Calu3 (cell line): ENCODE measurements at regions not wholly inside any gene's neighbourhood (a gene's known extent, or its start where the extent isn't known, plus 50 kb on each side); places are given as distances from the start of the nearest gene placed in this dataset.

ENCODE experiments used
- BruUV-seq: library from RNA; stranded (reverse); fragments of 400-500 nt; replicated peaks from 2 replicates; lab custom pipeline; 2021; lab: Mats Ljungman, UMichigan
- CTCF ChIA-PET: fragments of 300-600 bp; sonication (Branson Sonifier 250); formaldehyde crosslinking; loops from one replicate; lab custom pipeline; 2022; ENCODE audit warnings: antibody characterized with exemption; lab: Charles Lee
- DNase-seq: peaks from one replicate; pipeline ENCODE4 v3.0.0; 2022
- H3K27ac Mint-ChIP-seq: one replicate; pipeline ENCODE4 v1.8.0; 2022; ENCODE audit warnings: mixed read lengths; ENCODE audit not compliant: unreplicated experiment
- H3K27me3 Mint-ChIP-seq: one replicate; pipeline ENCODE4 v1.8.0; 2022; ENCODE audit warnings: mixed read lengths; ENCODE audit not compliant: unreplicated experiment
- H3K36me3 Mint-ChIP-seq: one replicate; pipeline ENCODE4 v1.8.0; 2022; ENCODE audit warnings: mild to moderate bottlenecking, moderate library complexity, mixed read lengths; ENCODE audit not compliant: insufficient read depth, unreplicated experiment
- H3K4me1 Mint-ChIP-seq: one replicate; pipeline ENCODE4 v1.8.0; 2022; ENCODE audit warnings: mild to moderate bottlenecking, low read depth, mixed read lengths; ENCODE audit not compliant: unreplicated experiment
- H3K4me3 Mint-ChIP-seq: one replicate; pipeline ENCODE4 v1.8.0; 2022; ENCODE audit warnings: mild to moderate bottlenecking, low read depth, moderate library complexity, mixed read lengths; ENCODE audit not compliant: unreplicated experiment
- H3K9me3 Mint-ChIP-seq: one replicate; pipeline ENCODE4 v1.8.0; 2022; ENCODE audit warnings: low read depth, mixed read lengths; ENCODE audit not compliant: unreplicated experiment
- intact Hi-C: fragments of 100-400 bp; cut with micrococcal nuclease; formaldehyde crosslinking; loops from one replicate; pipeline ENCODE4 v1.10.0; 2022; ENCODE audit not compliant: unreplicated experiment
- TF ChIP-seq, protein P1 (sequence below): fragments of 200-600 bp; IDR thresholded peaks from one replicate; pipeline ENCODE4 v1.8.0; 2022; ENCODE audit warnings: antibody characterized with exemption; ENCODE audit not compliant: unreplicated experiment

GRCh38 chr2:155043097-155043496, 344.6 kb downstream of the KCNJ3 start:
- Mint-ChIP-seq H3K4me1 (no peaks in the 10 kb centered on the region), H3K4me3 (no peak overlapping the region), H3K27ac (no peak overlapping the region), H3K36me3 (no peaks in the 10 kb centered on the region), H3K27me3 (no peaks in the 10 kb centered on the region), H3K9me3 (peaks cover 6% of the 10 kb centered on the region)
- no TSS peak for BruUV-seq
- intact Hi-C loops, result no loop called here
- DNase-seq, result no peak
- CTCF ChIA-PET, result no interaction called here
- TF ChIP-seq, protein P1, sequence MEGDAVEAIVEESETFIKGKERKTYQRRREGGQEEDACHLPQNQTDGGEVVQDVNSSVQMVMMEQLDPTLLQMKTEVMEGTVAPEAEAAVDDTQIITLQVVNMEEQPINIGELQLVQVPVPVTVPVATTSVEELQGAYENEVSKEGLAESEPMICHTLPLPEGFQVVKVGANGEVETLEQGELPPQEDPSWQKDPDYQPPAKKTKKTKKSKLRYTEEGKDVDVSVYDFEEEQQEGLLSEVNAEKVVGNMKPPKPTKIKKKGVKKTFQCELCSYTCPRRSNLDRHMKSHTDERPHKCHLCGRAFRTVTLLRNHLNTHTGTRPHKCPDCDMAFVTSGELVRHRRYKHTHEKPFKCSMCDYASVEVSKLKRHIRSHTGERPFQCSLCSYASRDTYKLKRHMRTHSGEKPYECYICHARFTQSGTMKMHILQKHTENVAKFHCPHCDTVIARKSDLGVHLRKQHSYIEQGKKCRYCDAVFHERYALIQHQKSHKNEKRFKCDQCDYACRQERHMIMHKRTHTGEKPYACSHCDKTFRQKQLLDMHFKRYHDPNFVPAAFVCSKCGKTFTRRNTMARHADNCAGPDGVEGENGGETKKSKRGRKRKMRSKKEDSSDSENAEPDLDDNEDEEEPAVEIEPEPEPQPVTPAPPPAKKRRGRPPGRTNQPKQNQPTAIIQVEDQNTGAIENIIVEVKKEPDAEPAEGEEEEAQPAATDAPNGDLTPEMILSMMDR, result no peak

DNA sequence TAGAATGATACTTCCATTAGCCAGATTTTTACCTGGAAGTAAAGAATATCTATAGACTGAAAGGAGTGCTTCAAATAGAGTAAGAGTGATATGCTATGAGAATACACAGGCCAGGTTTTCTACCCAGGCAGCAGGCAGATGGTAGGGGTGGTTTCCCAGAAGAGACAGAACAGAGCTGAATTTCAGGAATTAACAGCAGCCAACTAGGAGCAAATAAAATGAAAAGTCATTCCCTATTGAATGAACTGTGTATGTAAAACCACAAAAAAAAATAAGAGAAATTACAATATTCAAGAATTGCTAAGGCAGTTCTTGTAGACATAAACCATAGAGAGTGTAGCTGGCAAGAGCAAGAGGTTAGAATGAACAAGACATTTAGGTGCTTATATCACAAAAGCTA, 336.8 kb downstream of the KCNJ3 start:
- Mint-ChIP-seq H3K4me3 (no peak overlapping the region), H3K27me3 (no peaks in the 10 kb centered on the region), H3K9me3 (no peaks in the 10 kb centered on the region), H3K4me1 (no peaks in the 10 kb centered on the region), H3K27ac (no peak overlapping the region), H3K36me3 (no peaks in the 10 kb centered on the region)
- TF ChIP-seq, protein P1, result no peak
- intact Hi-C loops, result no loop called here
- no peak for DNase-seq
- CTCF ChIA-PET, result no interaction called here
- BruUV-seq, result no TSS peak

- CTCF ChIA-PET, result no interaction called here
- TF ChIP-seq, protein P1, result no peak
- Mint-ChIP-seq H3K9me3 (peaks cover 2% of the 10 kb centered on the region), H3K4me3 (no peak overlapping the region), H3K27ac (no peak overlapping the region), H3K27me3 (no peaks in the 10 kb centered on the region), H3K36me3 (no peaks in the 10 kb centered on the region), H3K4me1 (no peaks in the 10 kb centered on the region)
- intact Hi-C loops, result no loop called here
- DNase-seq, result no peak
- BruUV-seq, result no TSS peak
Observed at GRCh38 chr2:155033652-155034051, 335.2 kb downstream of the KCNJ3 start.

DNA sequence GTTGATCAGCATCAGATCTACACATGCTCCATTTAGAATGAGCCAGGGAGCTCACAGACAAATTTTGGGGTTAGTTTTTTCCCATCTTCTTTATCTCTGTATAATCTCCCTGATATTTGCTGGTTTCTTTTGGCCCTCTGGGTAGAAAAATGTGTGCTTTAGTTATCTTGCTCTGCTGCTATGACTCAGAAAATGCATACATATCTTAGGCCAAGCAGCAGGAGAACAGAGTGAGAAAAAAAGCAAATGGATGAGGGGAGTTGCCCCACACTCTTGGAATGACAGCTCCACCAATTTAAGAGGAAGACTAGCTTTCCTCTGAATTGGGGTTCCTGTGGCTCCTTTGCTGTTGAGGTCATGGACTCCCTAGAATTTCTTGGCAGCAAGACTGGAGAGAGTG, 331.8 kb downstream of the KCNJ3 start:
- Mint-ChIP-seq H3K36me3 (no peaks in the 10 kb centered on the region), H3K27ac (no peak overlapping the region), H3K9me3 (peaks cover 2% of the 10 kb centered on the region), H3K27me3 (no peaks in the 10 kb centered on the region), H3K4me3 (no peak overlapping the region), H3K4me1 (no peaks in the 10 kb centered on the region)
- DNase-seq, result no peak
- intact Hi-C loops, result no loop called here
- no TSS peak for BruUV-seq
- TF ChIP-seq, protein P1, result no peak
- CTCF ChIA-PET, result no interaction called here
